ENCODE measurements at regions not wholly inside any gene's neighbourhood (a gene's known extent, or its start where the extent isn't known, plus 50 kb on each side); places are given as distances from the start of the nearest gene placed in this dataset.

DNA sequence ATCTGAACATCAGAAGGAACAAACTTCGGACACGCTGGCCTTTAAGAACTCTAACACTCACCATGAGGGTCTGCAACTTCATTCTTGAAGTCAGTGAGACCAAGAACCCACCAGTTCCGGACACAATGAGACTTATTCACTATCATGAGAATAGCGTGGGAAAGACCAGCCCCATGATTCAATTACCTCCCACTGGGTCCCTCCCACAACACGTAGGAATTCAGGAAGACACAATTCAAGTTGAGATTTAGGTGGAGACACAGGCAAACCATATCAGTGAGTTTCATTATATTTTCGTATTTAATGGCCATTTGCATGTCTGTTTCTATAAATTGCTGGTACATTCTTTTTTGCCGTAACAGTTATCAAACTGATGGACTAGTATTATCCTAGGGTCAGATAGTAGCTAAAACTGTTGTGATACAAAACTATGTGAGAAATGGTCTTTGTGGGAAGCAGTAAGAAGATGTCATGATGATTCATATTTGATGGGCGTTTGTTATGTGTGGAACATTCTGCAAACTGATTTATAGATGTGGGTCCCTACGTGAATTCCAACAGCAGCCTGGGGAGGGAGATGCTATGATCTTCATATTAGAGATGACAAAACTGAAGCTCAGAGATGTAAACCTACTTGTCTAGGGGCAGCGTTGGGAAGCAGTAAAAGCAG, 282.4 kb upstream of the TMEM132C start (continued):
- TF ChIP-seq TCF12 (IDR thresholded peaks at IDR 0.05; ENCODE audit: low read depth, low read length) (no peak), POU5F1 (IDR thresholded peaks at IDR 0.05; ENCODE audit: low read depth, low read length) (no peak), KDM5A (IDR thresholded peaks at IDR 0.05; ENCODE audit: low read length) (no peak), MAFK (IDR thresholded peaks at IDR 0.05; ENCODE audit: low read depth, low read length) (no peak), SIX5 (IDR thresholded peaks at IDR 0.05; ENCODE audit: low read depth, low read length) (no peak)
- TF ChIP-seq, protein P1, sequence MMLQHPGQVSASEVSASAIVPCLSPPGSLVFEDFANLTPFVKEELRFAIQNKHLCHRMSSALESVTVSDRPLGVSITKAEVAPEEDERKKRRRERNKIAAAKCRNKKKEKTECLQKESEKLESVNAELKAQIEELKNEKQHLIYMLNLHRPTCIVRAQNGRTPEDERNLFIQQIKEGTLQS (IDR thresholded peaks at IDR 0.05; ENCODE audit: insufficient read depth, low read depth, low read length): no peak
- TF ChIP-seq, protein P2, sequence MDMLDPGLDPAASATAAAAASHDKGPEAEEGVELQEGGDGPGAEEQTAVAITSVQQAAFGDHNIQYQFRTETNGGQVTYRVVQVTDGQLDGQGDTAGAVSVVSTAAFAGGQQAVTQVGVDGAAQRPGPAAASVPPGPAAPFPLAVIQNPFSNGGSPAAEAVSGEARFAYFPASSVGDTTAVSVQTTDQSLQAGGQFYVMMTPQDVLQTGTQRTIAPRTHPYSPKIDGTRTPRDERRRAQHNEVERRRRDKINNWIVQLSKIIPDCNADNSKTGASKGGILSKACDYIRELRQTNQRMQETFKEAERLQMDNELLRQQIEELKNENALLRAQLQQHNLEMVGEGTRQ (IDR thresholded peaks at IDR 0.05; ENCODE audit: low read length): no peak
